Body of pancreas (tissue), 4 donors: ENCODE measurements at regions not wholly inside any gene's neighbourhood (a gene's known extent, or its start where the extent isn't known, plus 50 kb on each side); places are given as distances from the start of the nearest gene placed in this dataset.

ENCODE experiments used
- POLR2A ChIP-seq, 3 donors: fragments of 450-650 bp; IDR thresholded peaks; one replicate each; pipeline ENCODE4 v1.6.1; 2016; ENCODE audit warnings: antibody characterized with exemption in 3 of 3, mild to moderate bottlenecking in 2 of 3
- TF ChIP-seq, protein P1 (sequence below), 7 experiments: fragments of 450-650 bp in 4 of 7; fragments of 200-600 bp in 3 of 7; sonication (generic) in 3 of 7; IDR thresholded peaks; one replicate each; pipeline ENCODE4 v1.5.1; 2016 to 2019; ENCODE audit warnings: antibody characterized with exemption in 7 of 7

DNA sequence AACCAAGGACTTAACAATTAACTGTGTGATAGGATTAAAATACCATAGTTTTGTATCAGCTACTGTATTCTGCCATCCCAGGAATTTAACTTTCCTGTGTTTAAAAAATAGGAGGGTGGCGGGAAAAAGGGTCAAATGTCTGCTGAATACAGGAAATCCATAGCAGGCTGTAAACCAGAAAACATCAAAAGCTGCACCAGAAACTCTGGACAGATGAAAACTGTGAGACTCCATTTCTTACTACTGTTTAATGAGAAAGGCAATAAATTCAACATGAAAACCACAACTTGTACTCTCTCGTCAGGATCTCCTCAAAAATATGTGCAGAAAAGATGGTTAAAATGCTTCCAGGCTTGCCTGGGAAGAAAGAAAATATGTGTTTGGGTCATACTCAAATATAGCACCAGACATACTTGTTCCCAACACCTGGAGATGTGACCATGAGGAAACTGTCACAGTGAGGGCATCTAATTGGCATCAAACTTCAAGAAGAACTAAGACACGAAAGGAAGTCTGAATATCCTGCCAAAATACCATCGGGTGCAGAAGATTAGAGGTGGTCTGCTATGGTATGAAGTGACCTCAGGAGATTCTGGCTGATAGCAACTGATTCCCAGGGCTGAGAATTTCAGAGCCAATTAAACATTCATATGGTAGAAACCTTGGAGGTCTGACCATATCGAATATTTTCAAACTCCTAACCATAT, 164.7 kb upstream of the TARS1 start:
- TF ChIP-seq, protein P1, sequence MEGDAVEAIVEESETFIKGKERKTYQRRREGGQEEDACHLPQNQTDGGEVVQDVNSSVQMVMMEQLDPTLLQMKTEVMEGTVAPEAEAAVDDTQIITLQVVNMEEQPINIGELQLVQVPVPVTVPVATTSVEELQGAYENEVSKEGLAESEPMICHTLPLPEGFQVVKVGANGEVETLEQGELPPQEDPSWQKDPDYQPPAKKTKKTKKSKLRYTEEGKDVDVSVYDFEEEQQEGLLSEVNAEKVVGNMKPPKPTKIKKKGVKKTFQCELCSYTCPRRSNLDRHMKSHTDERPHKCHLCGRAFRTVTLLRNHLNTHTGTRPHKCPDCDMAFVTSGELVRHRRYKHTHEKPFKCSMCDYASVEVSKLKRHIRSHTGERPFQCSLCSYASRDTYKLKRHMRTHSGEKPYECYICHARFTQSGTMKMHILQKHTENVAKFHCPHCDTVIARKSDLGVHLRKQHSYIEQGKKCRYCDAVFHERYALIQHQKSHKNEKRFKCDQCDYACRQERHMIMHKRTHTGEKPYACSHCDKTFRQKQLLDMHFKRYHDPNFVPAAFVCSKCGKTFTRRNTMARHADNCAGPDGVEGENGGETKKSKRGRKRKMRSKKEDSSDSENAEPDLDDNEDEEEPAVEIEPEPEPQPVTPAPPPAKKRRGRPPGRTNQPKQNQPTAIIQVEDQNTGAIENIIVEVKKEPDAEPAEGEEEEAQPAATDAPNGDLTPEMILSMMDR (IDR thresholded peaks at IDR 0.05) = no peak
- TF ChIP-seq POLR2A (IDR thresholded peaks at IDR 0.05) = no peak
